Nephron (organoid): ENCODE measurements at regions not wholly inside any gene's neighbourhood (a gene's known extent, or its start where the extent isn't known, plus 50 kb on each side); places are given as distances from the start of the nearest gene placed in this dataset.

Source experiments
- H3K27ac Mint-ChIP-seq, 3 experiments: 2 replicates each; pipeline ENCODE4 v1.8.0; 2020; ENCODE audit warnings: mixed read lengths in 3 of 3, mild to moderate bottlenecking in 2 of 3, moderate library complexity in 1 of 3
- H3K27me3 Mint-ChIP-seq: 2 replicates; pipeline ENCODE4 v1.8.0; 2021; ENCODE audit warnings: low read depth, mild to moderate bottlenecking, moderate library complexity, mixed read lengths
- H3K36me3 Mint-ChIP-seq: 2 replicates; pipeline ENCODE4 v1.8.0; 2020; ENCODE audit warnings: low read depth, mixed read lengths
- H3K4me1 Mint-ChIP-seq: 2 replicates; pipeline ENCODE4 v1.8.0; 2020; ENCODE audit warnings: mixed read lengths
- H3K4me3 Mint-ChIP-seq, 3 experiments: 2 replicates each; pipeline ENCODE4 v1.8.0; 2020; ENCODE audit warnings: mild to moderate bottlenecking in 3 of 3, mixed read lengths in 3 of 3, moderate library complexity in 2 of 3
- H3K9me3 Mint-ChIP-seq: 2 replicates; pipeline ENCODE4 v1.8.0; 2020; ENCODE audit warnings: mixed read lengths
- CTCF ChIP-seq, 3 experiments: fragments of 200-600 bp; sonication (generic); IDR thresholded peaks; one replicate each; pipeline ENCODE4 v1.5.0; 2021; ENCODE audit warnings: antibody characterized with exemption in 3 of 3; ENCODE audit not compliant: unreplicated experiment in 3 of 3

DNA sequence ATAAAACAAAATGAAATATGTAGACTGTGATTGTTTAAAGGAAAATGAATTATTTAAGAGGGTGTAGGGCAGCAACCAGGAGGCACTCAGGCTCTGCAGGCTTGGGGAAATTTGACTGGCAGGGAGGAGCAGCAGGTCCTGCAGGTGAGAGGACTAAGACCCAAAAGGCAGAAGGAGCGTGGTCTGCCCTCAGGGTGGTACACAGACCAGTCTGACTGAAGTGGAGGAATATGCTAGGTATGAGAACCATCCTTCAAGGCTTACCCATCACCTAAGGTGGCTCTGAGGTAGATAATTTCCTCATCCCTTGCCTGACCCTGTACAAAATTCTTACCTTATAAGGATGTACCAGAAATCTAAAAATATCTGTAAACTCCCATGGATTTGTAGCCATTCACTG lies 261.3 kb upstream of the RASGEF1B start:
- H3K27me3 Mint-ChIP-seq, result peaks cover 27% of the 10 kb centered on the region
- no peaks in the 10 kb centered on the region for H3K4me1 Mint-ChIP-seq
- H3K36me3 Mint-ChIP-seq, result no peaks in the 10 kb centered on the region
- TF ChIP-seq CTCF (IDR thresholded peaks at IDR 0.05; ENCODE audit: unreplicated experiment in 3 of 3), result no peak
- no peak overlapping the region for H3K4me3 Mint-ChIP-seq
- peaks cover 11% of the 10 kb centered on the region for H3K9me3 Mint-ChIP-seq
- H3K27ac Mint-ChIP-seq, result no peak overlapping the region

GRCh38 chr4:81724925-81725329 lies 253.2 kb upstream of the RASGEF1B start:
- no peaks in the 10 kb centered on the region for H3K36me3 Mint-ChIP-seq
- no peak for TF ChIP-seq CTCF (IDR thresholded peaks at IDR 0.05; ENCODE audit: unreplicated experiment in 3 of 3)
- H3K4me3 Mint-ChIP-seq, result peak overlapping the region in 2 of 3 experiments; percentile 35 to 52
- peak overlapping the region; percentile 58 to 81 (median 67) for H3K27ac Mint-ChIP-seq
- H3K27me3 Mint-ChIP-seq, result peaks cover 18% of the 10 kb centered on the region
- peaks cover 36% of the 10 kb centered on the region for H3K4me1 Mint-ChIP-seq
- peaks cover 21% of the 10 kb centered on the region for H3K9me3 Mint-ChIP-seq

DNA sequence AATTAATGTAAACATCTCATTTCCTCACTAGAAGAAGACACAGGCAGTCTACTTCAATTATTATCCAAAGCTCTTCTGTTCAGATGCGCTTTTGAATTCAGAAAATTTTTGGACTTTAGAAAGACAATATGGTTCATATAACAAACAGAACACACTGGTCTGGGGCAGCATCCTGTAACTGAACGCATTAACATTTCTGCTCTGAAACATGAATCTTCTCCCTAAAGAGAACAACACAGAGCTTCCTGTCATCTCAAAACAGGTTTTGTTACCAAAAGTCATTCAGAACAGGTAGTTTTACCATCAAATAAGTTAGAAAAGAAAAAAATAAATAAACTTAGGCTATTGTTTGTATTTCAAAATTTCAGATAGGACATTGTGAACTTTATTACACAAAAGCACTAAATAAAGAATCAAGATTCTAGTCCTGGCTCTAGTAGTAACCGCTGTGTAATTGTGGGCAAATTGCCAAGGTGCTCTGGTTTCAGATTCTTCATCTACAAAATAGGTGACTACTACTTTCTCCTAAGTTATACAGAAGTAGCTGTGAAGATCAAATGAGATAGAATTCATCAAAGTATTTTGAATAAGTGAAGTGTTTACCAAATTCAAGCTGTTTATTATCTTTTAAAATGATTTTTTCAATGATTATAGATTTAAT lies 252.3 kb upstream of the RASGEF1B start:
- no peak for TF ChIP-seq CTCF (IDR thresholded peaks at IDR 0.05; ENCODE audit: unreplicated experiment in 3 of 3)
- H3K9me3 Mint-ChIP-seq, result peaks cover 15% of the 10 kb centered on the region
- peaks cover 14% of the 10 kb centered on the region for H3K27me3 Mint-ChIP-seq
- peak overlapping the region in 1 of 3 experiments; percentile 4 for H3K4me3 Mint-ChIP-seq
- H3K36me3 Mint-ChIP-seq, result no peaks in the 10 kb centered on the region
- peak overlapping the region in 2 of 3 experiments; percentile 28 to 40 for H3K27ac Mint-ChIP-seq
- peaks cover 36% of the 10 kb centered on the region for H3K4me1 Mint-ChIP-seq

DNA sequence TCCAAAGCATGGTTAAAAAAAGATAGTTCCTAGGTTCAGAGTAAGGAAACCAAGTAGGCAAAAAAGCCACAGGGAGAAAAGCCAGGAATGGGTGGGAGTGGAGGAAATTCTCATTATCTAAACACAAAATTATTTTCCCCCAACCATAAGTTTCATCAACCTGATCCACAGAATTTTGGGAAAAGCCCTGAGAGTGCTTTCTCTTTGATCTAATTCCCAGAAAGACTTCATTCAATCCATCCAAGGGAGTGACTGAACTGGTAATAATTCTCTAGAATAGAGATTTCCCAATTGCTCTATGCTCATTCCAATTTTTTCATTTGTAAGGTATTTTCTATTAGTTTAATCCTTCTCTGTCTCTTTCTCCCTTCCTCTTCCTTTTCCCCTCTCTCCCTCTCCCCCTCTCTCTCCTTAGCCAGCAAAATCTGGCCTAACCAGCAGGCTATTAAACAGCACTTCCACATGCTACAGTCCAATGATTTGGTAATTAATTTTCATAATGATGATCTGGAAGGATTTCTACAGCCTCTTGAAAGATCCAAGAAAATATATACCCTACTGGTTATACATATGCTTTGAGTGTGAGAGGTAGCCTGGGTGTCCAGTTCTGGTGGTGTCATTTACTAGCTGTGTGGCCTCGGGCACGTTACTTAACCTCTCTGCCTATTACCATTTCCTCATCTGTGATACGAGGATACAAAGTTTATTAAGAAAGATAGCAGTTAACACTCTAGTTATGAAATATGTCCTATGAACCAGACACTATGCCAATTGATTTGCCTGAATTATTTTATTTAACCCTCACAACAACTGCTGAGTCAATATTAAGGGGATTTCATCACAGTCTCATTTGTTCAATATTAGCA lies 251.5 kb upstream of the RASGEF1B start:
- TF ChIP-seq CTCF (IDR thresholded peaks at IDR 0.05; ENCODE audit: unreplicated experiment in 3 of 3), result no peak
- H3K4me1 Mint-ChIP-seq, result peaks cover 36% of the 10 kb centered on the region
- peak overlapping the region in 1 of 3 experiments; percentile 26 for H3K4me3 Mint-ChIP-seq
- H3K9me3 Mint-ChIP-seq, result peaks cover 13% of the 10 kb centered on the region
- H3K27me3 Mint-ChIP-seq, result peaks cover 14% of the 10 kb centered on the region
- no peaks in the 10 kb centered on the region for H3K36me3 Mint-ChIP-seq
- peak overlapping the region; percentile 28 to 60 (median 40) for H3K27ac Mint-ChIP-seq

DNA sequence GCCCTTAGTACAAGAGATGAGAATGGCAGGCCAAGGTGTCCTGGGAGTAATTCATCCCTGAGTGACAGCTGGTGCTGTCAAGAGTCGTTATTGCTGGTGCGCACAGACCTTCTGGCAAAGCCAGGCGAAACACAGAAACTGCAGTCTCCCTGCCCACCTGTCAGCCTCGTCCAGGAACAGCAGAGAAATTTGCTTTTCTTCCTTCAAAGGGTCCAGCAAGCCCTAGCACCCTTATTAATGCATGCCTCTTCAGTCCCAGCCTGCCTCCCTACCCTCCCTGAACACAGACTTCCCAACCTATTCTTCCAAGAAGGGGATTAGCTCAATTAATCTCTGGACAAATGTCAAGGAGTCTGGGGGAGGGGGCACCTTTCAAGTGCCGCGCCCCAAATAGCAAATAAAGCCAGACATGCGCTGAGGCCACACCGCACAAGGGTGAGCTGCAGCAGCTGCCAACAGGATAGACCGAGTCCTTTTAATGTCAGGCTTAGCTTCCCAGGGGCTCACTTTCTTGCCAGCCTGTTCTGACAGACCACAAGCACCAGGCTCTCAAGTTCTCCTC lies 250.7 kb upstream of the RASGEF1B start:
- Mint-ChIP-seq H3K4me1 (peaks cover 36% of the 10 kb centered on the region), H3K27me3 (peaks cover 11% of the 10 kb centered on the region), H3K27ac (peak overlapping the region; percentile 28 to 60 (median 40)), H3K4me3 (peak overlapping the region in 1 of 3 experiments; percentile 26), H3K36me3 (peaks cover under 1% of the 10 kb centered on the region), H3K9me3 (peaks cover 13% of the 10 kb centered on the region)
- TF ChIP-seq CTCF (IDR thresholded peaks at IDR 0.05; ENCODE audit: unreplicated experiment in 3 of 3), result no peak
